ENCODE measurements at regions not wholly inside any gene's neighbourhood (a gene's known extent, or its start where the extent isn't known, plus 50 kb on each side); places are given as distances from the start of the nearest gene placed in this dataset.

DNA sequence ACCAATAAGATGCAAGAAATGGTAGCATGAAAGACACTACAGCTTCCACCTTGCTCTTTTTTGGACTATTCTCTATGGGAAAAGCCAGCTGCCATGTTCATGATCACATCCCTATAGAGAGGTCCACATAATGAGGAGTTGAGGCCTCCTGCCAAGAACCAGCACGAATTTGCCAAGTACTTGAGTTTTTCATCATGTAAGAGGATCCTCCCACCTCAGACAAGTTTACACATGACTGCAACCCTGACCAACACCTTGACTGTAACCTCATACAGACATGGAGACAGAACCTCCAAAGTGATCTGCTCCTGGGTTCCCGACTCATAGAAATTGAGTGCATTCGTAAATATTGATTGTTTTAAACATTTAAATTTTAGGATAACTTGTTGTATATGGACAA is 135.2 kb upstream of the TSPAN5 start:
- no peaks in the 10 kb centered on the region for H3K36me3 ChIP-seq (ENCODE audit: control insufficient read depth, insufficient read depth, low read length)
- ChIA-PET CTCF (no interaction called here), POLR2A (no interaction called here)
- intact Hi-C loops (cut with micrococcal nuclease; ENCODE audit: unreplicated experiment), result no loop called here
- no peak for DNase-seq (ENCODE audit: low read depth, low spot score)
- H3K4me3 ChIP-seq (ENCODE audit: low read depth in 2 of 2, low read length in 2 of 2), result no peak overlapping the region
- no peaks in the 10 kb centered on the region for H3K4me1 ChIP-seq (ENCODE audit: control insufficient read depth, insufficient read depth, low read length)
- H3K27me3 ChIP-seq (ENCODE audit: control insufficient read depth, insufficient read depth, low read length), result no peaks in the 10 kb centered on the region
- no peak for ATAC-seq
- BruUV-seq (replicated peaks), result no TSS peak
- H3K27ac ChIP-seq (ENCODE audit: low read length), result no peak overlapping the region
- no peaks in the 10 kb centered on the region for H3K9me3 ChIP-seq (ENCODE audit: control insufficient read depth, insufficient read depth, low read depth, low read length)
- no peak for TF ChIP-seq TCF7L2 (IDR thresholded peaks at IDR 0.05; ENCODE audit: low read depth, low read length)
- TF ChIP-seq SIN3A (IDR thresholded peaks at IDR 0.05; ENCODE audit: borderline replicate concordance, insufficient read depth, low read depth, low read length), result no peak
- TF ChIP-seq POLR2AphosphoS5 (IDR thresholded peaks at IDR 0.05; ENCODE audit: low read depth, low read length), result no peak
- TF ChIP-seq, protein P1, sequence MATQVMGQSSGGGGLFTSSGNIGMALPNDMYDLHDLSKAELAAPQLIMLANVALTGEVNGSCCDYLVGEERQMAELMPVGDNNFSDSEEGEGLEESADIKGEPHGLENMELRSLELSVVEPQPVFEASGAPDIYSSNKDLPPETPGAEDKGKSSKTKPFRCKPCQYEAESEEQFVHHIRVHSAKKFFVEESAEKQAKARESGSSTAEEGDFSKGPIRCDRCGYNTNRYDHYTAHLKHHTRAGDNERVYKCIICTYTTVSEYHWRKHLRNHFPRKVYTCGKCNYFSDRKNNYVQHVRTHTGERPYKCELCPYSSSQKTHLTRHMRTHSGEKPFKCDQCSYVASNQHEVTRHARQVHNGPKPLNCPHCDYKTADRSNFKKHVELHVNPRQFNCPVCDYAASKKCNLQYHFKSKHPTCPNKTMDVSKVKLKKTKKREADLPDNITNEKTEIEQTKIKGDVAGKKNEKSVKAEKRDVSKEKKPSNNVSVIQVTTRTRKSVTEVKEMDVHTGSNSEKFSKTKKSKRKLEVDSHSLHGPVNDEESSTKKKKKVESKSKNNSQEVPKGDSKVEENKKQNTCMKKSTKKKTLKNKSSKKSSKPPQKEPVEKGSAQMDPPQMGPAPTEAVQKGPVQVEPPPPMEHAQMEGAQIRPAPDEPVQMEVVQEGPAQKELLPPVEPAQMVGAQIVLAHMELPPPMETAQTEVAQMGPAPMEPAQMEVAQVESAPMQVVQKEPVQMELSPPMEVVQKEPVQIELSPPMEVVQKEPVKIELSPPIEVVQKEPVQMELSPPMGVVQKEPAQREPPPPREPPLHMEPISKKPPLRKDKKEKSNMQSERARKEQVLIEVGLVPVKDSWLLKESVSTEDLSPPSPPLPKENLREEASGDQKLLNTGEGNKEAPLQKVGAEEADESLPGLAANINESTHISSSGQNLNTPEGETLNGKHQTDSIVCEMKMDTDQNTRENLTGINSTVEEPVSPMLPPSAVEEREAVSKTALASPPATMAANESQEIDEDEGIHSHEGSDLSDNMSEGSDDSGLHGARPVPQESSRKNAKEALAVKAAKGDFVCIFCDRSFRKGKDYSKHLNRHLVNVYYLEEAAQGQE (IDR thresholded peaks at IDR 0.05; ENCODE audit: insufficient read depth in 1 of 2, low read depth in 2 of 2, low read length in 1 of 2), result no peak
- TF ChIP-seq, protein P2, sequence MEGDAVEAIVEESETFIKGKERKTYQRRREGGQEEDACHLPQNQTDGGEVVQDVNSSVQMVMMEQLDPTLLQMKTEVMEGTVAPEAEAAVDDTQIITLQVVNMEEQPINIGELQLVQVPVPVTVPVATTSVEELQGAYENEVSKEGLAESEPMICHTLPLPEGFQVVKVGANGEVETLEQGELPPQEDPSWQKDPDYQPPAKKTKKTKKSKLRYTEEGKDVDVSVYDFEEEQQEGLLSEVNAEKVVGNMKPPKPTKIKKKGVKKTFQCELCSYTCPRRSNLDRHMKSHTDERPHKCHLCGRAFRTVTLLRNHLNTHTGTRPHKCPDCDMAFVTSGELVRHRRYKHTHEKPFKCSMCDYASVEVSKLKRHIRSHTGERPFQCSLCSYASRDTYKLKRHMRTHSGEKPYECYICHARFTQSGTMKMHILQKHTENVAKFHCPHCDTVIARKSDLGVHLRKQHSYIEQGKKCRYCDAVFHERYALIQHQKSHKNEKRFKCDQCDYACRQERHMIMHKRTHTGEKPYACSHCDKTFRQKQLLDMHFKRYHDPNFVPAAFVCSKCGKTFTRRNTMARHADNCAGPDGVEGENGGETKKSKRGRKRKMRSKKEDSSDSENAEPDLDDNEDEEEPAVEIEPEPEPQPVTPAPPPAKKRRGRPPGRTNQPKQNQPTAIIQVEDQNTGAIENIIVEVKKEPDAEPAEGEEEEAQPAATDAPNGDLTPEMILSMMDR (IDR thresholded peaks at IDR 0.05), result no peak
- in situ Hi-C loops (cut with HindIII; ENCODE audit: low pct_unique_long_range_greater_than_20kb, low sequenced_read_pairs), result no loop called here

DNA sequence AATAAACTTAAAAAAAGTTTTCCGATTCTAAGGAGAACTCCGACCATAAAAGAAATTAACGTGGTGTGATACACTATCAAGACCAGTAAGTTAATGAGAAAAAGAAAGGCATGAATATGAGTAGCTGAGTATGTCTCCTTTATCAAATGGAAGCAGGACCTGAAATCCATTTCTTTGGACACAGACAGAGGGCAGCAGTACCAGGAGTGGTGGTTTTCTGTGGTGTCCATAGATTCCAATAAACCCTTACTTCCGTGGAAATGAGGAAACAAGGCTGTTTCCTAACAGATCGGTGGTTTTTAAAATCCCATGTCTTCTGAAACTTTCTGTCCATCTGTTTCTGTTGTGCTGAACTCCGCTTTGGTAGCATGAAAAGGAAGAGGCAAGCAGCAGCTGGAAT is 128.5 kb upstream of the TSPAN5 start:
- ATAC-seq (no peak), DNase-seq (ENCODE audit: low read depth, low spot score) (no peak)
- Histone ChIP-seq H3K27me3 (ENCODE audit: control insufficient read depth, insufficient read depth, low read length) (no peaks in the 10 kb centered on the region), H3K4me1 (ENCODE audit: control insufficient read depth, insufficient read depth, low read length) (no peaks in the 10 kb centered on the region), H3K9me3 (ENCODE audit: control insufficient read depth, insufficient read depth, low read depth, low read length) (no peaks in the 10 kb centered on the region), H3K4me3 (ENCODE audit: low read depth in 2 of 2, low read length in 2 of 2) (no peak overlapping the region), H3K27ac (ENCODE audit: low read length) (peak overlapping the region; percentile 41; the same call in 1 of the 2 replicates), H3K36me3 (ENCODE audit: control insufficient read depth, insufficient read depth, low read length) (no peaks in the 10 kb centered on the region)
- ChIA-PET POLR2A (no interaction called here), CTCF (no interaction called here)
- in situ Hi-C loops (cut with HindIII; ENCODE audit: low pct_unique_long_range_greater_than_20kb, low sequenced_read_pairs) (no loop called here), intact Hi-C loops (cut with micrococcal nuclease; ENCODE audit: unreplicated experiment) (no loop called here)
- BruUV-seq (replicated peaks), result no TSS peak
- TF ChIP-seq, protein P2 (IDR thresholded peaks at IDR 0.05), result peak; percentile 49
- TF ChIP-seq POLR2AphosphoS5 (IDR thresholded peaks at IDR 0.05; ENCODE audit: low read depth, low read length) (no peak), TCF7L2 (IDR thresholded peaks at IDR 0.05; ENCODE audit: low read depth, low read length) (no peak)

Data from Panc1 (cell line).